ENCODE measurements at regions not wholly inside any gene's neighbourhood (a gene's known extent, or its start where the extent isn't known, plus 50 kb on each side); places are given as distances from the start of the nearest gene placed in this dataset.

- DNase-seq = no peak
- Histone ChIP-seq H3K4me3 (ENCODE audit: low read length) (no peak overlapping the region), H3K27ac (ENCODE audit: low read length) (no peak overlapping the region), H2AFZ (ENCODE audit: low read length) (no peak overlapping the region), H4K20me1 (ENCODE audit: insufficient read depth, low read depth, low read length) (no peaks in the 10 kb centered on the region), H3K36me3 (ENCODE audit: insufficient read depth, low read length) (no peaks in the 10 kb centered on the region), H3K4me2 (ENCODE audit: low read depth, low read length, poor library complexity, severe bottlenecking) (no peak overlapping the region), H3K79me2 (ENCODE audit: low read length) (no peaks in the 10 kb centered on the region), H3K4me1 (ENCODE audit: low read length) (no peaks in the 10 kb centered on the region), H3K9ac (ENCODE audit: low read length) (no peak overlapping the region), H3K9me2 (replicated peaks; ENCODE audit: insufficient read depth, low read length) (no peaks in the 10 kb centered on the region), H3K27me3 (ENCODE audit: low read length) (no peaks in the 10 kb centered on the region), H3K9me3 (ENCODE audit: low read length) (peaks cover 2% of the 10 kb centered on the region; the same call in 1 of the 2 replicates)
Observed at GRCh38 chr13:105925496-105925895, 610.0 kb downstream of the EFNB2 start.

GRCh38 chr13:105921711-105922110 is 613.8 kb downstream of the EFNB2 start:
- H3K9me3 ChIP-seq (ENCODE audit: low read length) = peaks cover 2% of the 10 kb centered on the region; the same call in 1 of the 2 replicates
- H3K27ac ChIP-seq (ENCODE audit: low read length) = no peak overlapping the region
- H3K4me3 ChIP-seq (ENCODE audit: low read length) = no peak overlapping the region
- no peaks in the 10 kb centered on the region for H3K27me3 ChIP-seq (ENCODE audit: low read length)
- no peaks in the 10 kb centered on the region for H3K36me3 ChIP-seq (ENCODE audit: insufficient read depth, low read length)
- H3K4me1 ChIP-seq (ENCODE audit: low read length) = no peaks in the 10 kb centered on the region
- no peak overlapping the region for H3K4me2 ChIP-seq (ENCODE audit: low read depth, low read length, poor library complexity, severe bottlenecking)
- no peak for DNase-seq
- no peaks in the 10 kb centered on the region for H3K9me2 ChIP-seq (replicated peaks; ENCODE audit: insufficient read depth, low read length)
- no peaks in the 10 kb centered on the region for H4K20me1 ChIP-seq (ENCODE audit: insufficient read depth, low read depth, low read length)
- no peak overlapping the region for H2AFZ ChIP-seq (ENCODE audit: low read length)
- H3K79me2 ChIP-seq (ENCODE audit: low read length) = no peaks in the 10 kb centered on the region
- H3K9ac ChIP-seq (ENCODE audit: low read length) = no peak overlapping the region

- Histone ChIP-seq H3K4me2 (ENCODE audit: low read depth, low read length, poor library complexity, severe bottlenecking) (no peak overlapping the region), H3K9me3 (ENCODE audit: low read length) (peaks cover 2% of the 10 kb centered on the region; the same call in 1 of the 2 replicates), H3K9me2 (replicated peaks; ENCODE audit: insufficient read depth, low read length) (no peaks in the 10 kb centered on the region), H4K20me1 (ENCODE audit: insufficient read depth, low read depth, low read length) (no peaks in the 10 kb centered on the region), H3K27ac (ENCODE audit: low read length) (no peak overlapping the region), H2AFZ (ENCODE audit: low read length) (no peak overlapping the region), H3K27me3 (ENCODE audit: low read length) (no peaks in the 10 kb centered on the region), H3K9ac (ENCODE audit: low read length) (no peak overlapping the region), H3K79me2 (ENCODE audit: low read length) (no peaks in the 10 kb centered on the region), H3K36me3 (ENCODE audit: insufficient read depth, low read length) (no peaks in the 10 kb centered on the region), H3K4me1 (ENCODE audit: low read length) (no peaks in the 10 kb centered on the region), H3K4me3 (ENCODE audit: low read length) (no peak overlapping the region)
- DNase-seq = no peak
Observed at GRCh38 chr13:105920370-105920769, 615.1 kb downstream of the EFNB2 start.

GRCh38 chr13:105918842-105919741 is 616.4 kb downstream of the EFNB2 start:
- Histone ChIP-seq H2AFZ (ENCODE audit: low read length) (no peak overlapping the region), H3K9me3 (ENCODE audit: low read length) (no peaks in the 10 kb centered on the region; the same call in 1 of the 2 replicates), H3K4me3 (ENCODE audit: low read length) (no peak overlapping the region), H3K9ac (ENCODE audit: low read length) (no peak overlapping the region), H3K36me3 (ENCODE audit: insufficient read depth, low read length) (no peaks in the 10 kb centered on the region), H3K4me1 (ENCODE audit: low read length) (no peaks in the 10 kb centered on the region), H3K9me2 (replicated peaks; ENCODE audit: insufficient read depth, low read length) (no peaks in the 10 kb centered on the region), H3K79me2 (ENCODE audit: low read length) (no peaks in the 10 kb centered on the region), H4K20me1 (ENCODE audit: insufficient read depth, low read depth, low read length) (no peaks in the 10 kb centered on the region), H3K27ac (ENCODE audit: low read length) (no peak overlapping the region), H3K4me2 (ENCODE audit: low read depth, low read length, poor library complexity, severe bottlenecking) (no peak overlapping the region), H3K27me3 (ENCODE audit: low read length) (no peaks in the 10 kb centered on the region)
- no peak for DNase-seq

- Histone ChIP-seq H3K4me3 (ENCODE audit: low read length) (no peak overlapping the region), H3K79me2 (ENCODE audit: low read length) (no peaks in the 10 kb centered on the region), H3K9me3 (ENCODE audit: low read length) (peaks cover 7% of the 10 kb centered on the region; the same call in 1 of the 2 replicates), H3K9ac (ENCODE audit: low read length) (no peak overlapping the region), H3K36me3 (ENCODE audit: insufficient read depth, low read length) (no peaks in the 10 kb centered on the region), H3K4me1 (ENCODE audit: low read length) (no peaks in the 10 kb centered on the region), H3K4me2 (ENCODE audit: low read depth, low read length, poor library complexity, severe bottlenecking) (no peak overlapping the region), H3K9me2 (replicated peaks; ENCODE audit: insufficient read depth, low read length) (no peaks in the 10 kb centered on the region), H4K20me1 (ENCODE audit: insufficient read depth, low read depth, low read length) (no peaks in the 10 kb centered on the region), H2AFZ (ENCODE audit: low read length) (no peak overlapping the region), H3K27ac (ENCODE audit: low read length) (no peak overlapping the region), H3K27me3 (ENCODE audit: low read length) (no peaks in the 10 kb centered on the region)
- DNase-seq = no peak
Observed at GRCh38 chr13:105915146-105915850, 620.2 kb downstream of the EFNB2 start.

DNA sequence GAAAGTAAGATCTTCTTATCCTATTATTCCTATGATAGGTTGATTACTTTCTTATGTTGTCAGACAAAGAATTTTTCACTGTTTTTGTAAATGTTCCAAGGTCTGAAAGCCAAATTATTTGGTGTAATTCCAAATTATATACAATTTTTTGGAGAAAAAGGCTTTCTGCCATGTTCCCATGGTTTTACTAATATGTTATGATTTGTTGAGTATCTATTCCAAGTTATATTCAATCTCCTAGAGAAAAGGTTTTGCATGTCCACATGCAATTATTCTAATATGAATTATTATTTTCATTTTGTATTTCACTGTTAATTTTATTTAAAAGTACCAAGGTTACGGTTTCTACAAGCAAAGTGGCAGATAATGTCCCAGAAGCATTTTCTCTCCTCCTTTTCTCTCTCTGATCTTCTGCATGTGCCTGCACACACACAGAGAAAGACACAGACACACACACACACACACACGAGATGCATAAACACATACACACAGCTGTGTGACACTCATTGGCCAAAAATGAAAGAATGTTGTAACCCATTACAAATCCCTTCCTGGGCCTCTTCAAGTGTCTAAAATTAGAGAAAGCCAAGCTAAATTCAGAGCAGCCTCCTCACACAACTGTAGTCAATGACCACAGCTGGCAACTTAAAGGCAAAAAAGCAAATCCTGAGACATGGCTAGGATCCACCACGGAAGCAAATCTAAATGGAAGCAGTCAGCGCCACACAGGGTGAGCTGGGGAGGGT is 621.0 kb downstream of the EFNB2 start:
- H3K9ac ChIP-seq (ENCODE audit: low read length) = no peak overlapping the region
- H3K4me2 ChIP-seq (ENCODE audit: low read depth, low read length, poor library complexity, severe bottlenecking) = no peak overlapping the region
- H3K27me3 ChIP-seq (ENCODE audit: low read length) = no peaks in the 10 kb centered on the region
- H3K36me3 ChIP-seq (ENCODE audit: insufficient read depth, low read length) = no peaks in the 10 kb centered on the region
- H4K20me1 ChIP-seq (ENCODE audit: insufficient read depth, low read depth, low read length) = no peaks in the 10 kb centered on the region
- H3K9me3 ChIP-seq (ENCODE audit: low read length) = peaks cover 7% of the 10 kb centered on the region; the same call in 1 of the 2 replicates
- no peak overlapping the region for H3K27ac ChIP-seq (ENCODE audit: low read length)
- no peak for DNase-seq
- H3K4me3 ChIP-seq (ENCODE audit: low read length) = no peak overlapping the region
- no peaks in the 10 kb centered on the region for H3K9me2 ChIP-seq (replicated peaks; ENCODE audit: insufficient read depth, low read length)
- no peaks in the 10 kb centered on the region for H3K4me1 ChIP-seq (ENCODE audit: low read length)
- no peaks in the 10 kb centered on the region for H3K79me2 ChIP-seq (ENCODE audit: low read length)
- H2AFZ ChIP-seq (ENCODE audit: low read length) = no peak overlapping the region

DNA sequence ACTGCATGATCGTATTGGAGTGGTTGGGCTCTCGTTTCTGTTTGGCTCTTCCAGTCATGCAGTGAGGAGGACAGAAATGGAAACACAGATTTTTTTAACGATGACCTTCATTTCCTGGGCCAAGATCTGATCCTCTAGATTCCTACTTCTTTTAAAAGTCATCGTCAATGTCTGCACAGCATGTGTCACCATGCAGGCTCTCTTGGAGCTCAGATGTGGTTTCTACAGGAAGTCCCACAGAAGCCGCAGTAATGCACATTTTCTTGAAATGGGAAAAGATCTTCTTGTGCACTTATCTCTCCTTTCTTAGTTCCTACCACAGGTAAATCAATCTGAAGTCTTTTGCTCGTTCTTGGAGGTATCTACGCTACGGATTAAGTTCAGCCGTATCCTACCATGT is 626.9 kb downstream of the EFNB2 start:
- H3K9me3 ChIP-seq (ENCODE audit: low read length) = peaks cover 21% of the 10 kb centered on the region
- H3K36me3 ChIP-seq (ENCODE audit: insufficient read depth, low read length) = no peaks in the 10 kb centered on the region
- H3K79me2 ChIP-seq (ENCODE audit: low read length) = no peaks in the 10 kb centered on the region
- H4K20me1 ChIP-seq (ENCODE audit: insufficient read depth, low read depth, low read length) = no peaks in the 10 kb centered on the region
- H3K9ac ChIP-seq (ENCODE audit: low read length) = no peak overlapping the region
- no peak for DNase-seq
- H3K4me1 ChIP-seq (ENCODE audit: low read length) = no peaks in the 10 kb centered on the region
- no peak overlapping the region for H2AFZ ChIP-seq (ENCODE audit: low read length)
- no peak overlapping the region for H3K4me3 ChIP-seq (ENCODE audit: low read length)
- H3K9me2 ChIP-seq (replicated peaks; ENCODE audit: insufficient read depth, low read length) = no peaks in the 10 kb centered on the region
- H3K27ac ChIP-seq (ENCODE audit: low read length) = no peak overlapping the region
- no peaks in the 10 kb centered on the region for H3K27me3 ChIP-seq (ENCODE audit: low read length)
- no peak overlapping the region for H3K4me2 ChIP-seq (ENCODE audit: low read depth, low read length, poor library complexity, severe bottlenecking)
